ENCODE measurements at regions not wholly inside any gene's neighbourhood (a gene's known extent, or its start where the extent isn't known, plus 50 kb on each side); places are given as distances from the start of the nearest gene placed in this dataset.

- TF ChIP-seq CTCF (IDR thresholded peaks at IDR 0.05) (no peak), POLR2A (IDR thresholded peaks at IDR 0.05) (no peak)
Measured at GRCh38 chr4:19248023-19248422, 1003.7 kb upstream of the SLIT2 start.

Measured in transverse colon (tissue), 3 donors.